Type B pancreatic cell (in vitro differentiated cells): ENCODE measurements at regions not wholly inside any gene's neighbourhood (a gene's known extent, or its start where the extent isn't known, plus 50 kb on each side); places are given as distances from the start of the nearest gene placed in this dataset.

Source experiments
- DNase-seq: peaks from one replicate; pipeline ENCODE4 v3.0.0; 2021; ENCODE audit warnings: mixed read lengths; ENCODE audit not compliant: unreplicated experiment; ENCODE audit errors: extremely low spot score
- H3K27ac Mint-ChIP-seq: 2 replicates; pipeline ENCODE4 v1.8.0; 2021; ENCODE audit warnings: mild to moderate bottlenecking, mixed read lengths
- H3K27me3 Mint-ChIP-seq: 2 replicates; pipeline ENCODE4 v1.8.0; 2021; ENCODE audit warnings: mixed read lengths
- H3K36me3 Mint-ChIP-seq: 2 replicates; pipeline ENCODE4 v1.8.0; 2021; ENCODE audit warnings: mixed read lengths
- H3K4me1 Mint-ChIP-seq: one replicate; pipeline ENCODE4 v1.8.0; 2021; ENCODE audit warnings: mixed read lengths; ENCODE audit not compliant: unreplicated experiment
- H3K4me3 Mint-ChIP-seq: 2 replicates; pipeline ENCODE4 v1.8.0; 2021; ENCODE audit warnings: mild to moderate bottlenecking, mixed read lengths
- H3K9me3 Mint-ChIP-seq: 2 replicates; pipeline ENCODE4 v1.8.0; 2021; ENCODE audit warnings: mixed read lengths
- CTCF ChIP-seq: fragments of 200-600 bp; sonication (generic); conservative IDR thresholded peaks from 2 replicates; pipeline ENCODE4 v1.5.0; 2021; ENCODE audit warnings: antibody characterized with exemption, mild to moderate bottlenecking

GRCh38 chr2:117555965-117556364 is 258.5 kb upstream of the DDX18 start:
- peaks cover 3% of the 10 kb centered on the region for H3K4me1 Mint-ChIP-seq

GRCh38 chr2:117557626-117558025 is 256.9 kb upstream of the DDX18 start:
- no peaks in the 10 kb centered on the region for H3K4me1 Mint-ChIP-seq
- no peak for DNase-seq
- H3K27me3 Mint-ChIP-seq = no peaks in the 10 kb centered on the region
- no peaks in the 10 kb centered on the region for H3K9me3 Mint-ChIP-seq
- H3K36me3 Mint-ChIP-seq = no peaks in the 10 kb centered on the region
- no peak for TF ChIP-seq CTCF
- no peak overlapping the region for H3K4me3 Mint-ChIP-seq
- no peak overlapping the region for H3K27ac Mint-ChIP-seq

More at GRCh38 chr2:117555965-117556364, 258.5 kb upstream of the DDX18 start:
- DNase-seq = no peak
- Mint-ChIP-seq H3K27me3 (no peaks in the 10 kb centered on the region), H3K27ac (no peak overlapping the region), H3K9me3 (no peaks in the 10 kb centered on the region), H3K4me3 (no peak overlapping the region), H3K36me3 (no peaks in the 10 kb centered on the region)
- TF ChIP-seq CTCF = no peak

- TF ChIP-seq CTCF = no peak
- Mint-ChIP-seq H3K27me3 (no peaks in the 10 kb centered on the region), H3K4me1 (no peaks in the 10 kb centered on the region), H3K36me3 (no peaks in the 10 kb centered on the region), H3K4me3 (no peak overlapping the region), H3K27ac (no peak overlapping the region), H3K9me3 (no peaks in the 10 kb centered on the region)
- DNase-seq = no peak
Measured at GRCh38 chr2:117562654-117563053, 251.8 kb upstream of the DDX18 start.

GRCh38 chr2:117571590-117572349 is 242.7 kb upstream of the DDX18 start:
- H3K4me3 Mint-ChIP-seq = no peak overlapping the region
- no peaks in the 10 kb centered on the region for H3K4me1 Mint-ChIP-seq
- no peak for TF ChIP-seq CTCF
- peaks cover 4% of the 10 kb centered on the region for H3K9me3 Mint-ChIP-seq
- DNase-seq = no peak
- H3K27me3 Mint-ChIP-seq = no peaks in the 10 kb centered on the region
- no peaks in the 10 kb centered on the region for H3K36me3 Mint-ChIP-seq
- H3K27ac Mint-ChIP-seq = no peak overlapping the region

- Mint-ChIP-seq H3K27me3 (no peaks in the 10 kb centered on the region), H3K4me3 (no peak overlapping the region), H3K27ac (no peak overlapping the region), H3K9me3 (no peaks in the 10 kb centered on the region), H3K4me1 (no peaks in the 10 kb centered on the region), H3K36me3 (no peaks in the 10 kb centered on the region)
- TF ChIP-seq CTCF = no peak
- DNase-seq = no peak
Measured at GRCh38 chr2:117587310-117587709, 227.2 kb upstream of the DDX18 start.
